ENCODE measurements at regions not wholly inside any gene's neighbourhood (a gene's known extent, or its start where the extent isn't known, plus 50 kb on each side); places are given as distances from the start of the nearest gene placed in this dataset.

- no peak overlapping the region for H3K4me3 ChIP-seq (ENCODE audit: low read depth, low read length)
- DNase-seq (ENCODE audit: low read depth, low spot score), result no peak
- in situ Hi-C loops (cut with HindIII; ENCODE audit: low sequenced_read_pairs), result no loop called here
- no peak for TF ChIP-seq CTCF (IDR thresholded peaks at IDR 0.05; ENCODE audit: low read depth, low read length)
Observed at GRCh38 chr5:4222821-4223220, 627.2 kb downstream of the IRX1 start.

- H3K4me3 ChIP-seq (ENCODE audit: low read depth, low read length), result no peak overlapping the region
- in situ Hi-C loops (cut with HindIII; ENCODE audit: low sequenced_read_pairs), result no loop called here
- no peak for DNase-seq (ENCODE audit: low read depth, low spot score)
- TF ChIP-seq CTCF (IDR thresholded peaks at IDR 0.05; ENCODE audit: low read depth, low read length), result no peak
Observed at GRCh38 chr5:4225741-4226140, 630.1 kb downstream of the IRX1 start.

GRCh38 chr5:4226565-4226964, 630.9 kb downstream of the IRX1 start:
- no peak overlapping the region for H3K4me3 ChIP-seq (ENCODE audit: low read depth, low read length)
- DNase-seq (ENCODE audit: low read depth, low spot score), result no peak
- in situ Hi-C loops (cut with HindIII; ENCODE audit: low sequenced_read_pairs), result no loop called here
- no peak for TF ChIP-seq CTCF (IDR thresholded peaks at IDR 0.05; ENCODE audit: low read depth, low read length)

DNA sequence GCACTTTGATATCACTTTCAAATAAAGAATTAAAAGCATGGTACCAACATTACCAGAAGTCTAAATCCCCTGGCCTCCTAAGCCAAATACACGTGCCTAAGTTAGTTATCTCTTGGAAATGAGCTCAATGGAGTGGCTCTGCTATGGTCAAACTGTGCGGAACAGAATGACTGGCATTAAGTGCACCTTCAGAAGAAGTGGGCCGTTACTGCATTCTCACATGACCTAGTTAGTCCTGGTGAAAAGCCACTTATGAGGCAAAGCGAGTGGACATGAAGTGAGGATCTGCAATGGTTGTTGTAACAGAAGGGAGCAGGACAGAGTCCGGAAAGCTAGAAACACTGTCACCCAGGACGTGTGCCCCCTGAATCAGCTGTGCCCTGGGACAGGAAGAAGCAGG, 633.1 kb downstream of the IRX1 start:
- no peak for TF ChIP-seq CTCF (IDR thresholded peaks at IDR 0.05; ENCODE audit: low read depth, low read length)
- H3K4me3 ChIP-seq (ENCODE audit: low read depth, low read length), result no peak overlapping the region
- in situ Hi-C loops (cut with HindIII; ENCODE audit: low sequenced_read_pairs), result no loop called here
- DNase-seq (ENCODE audit: low read depth, low spot score), result no peak

- H3K4me3 ChIP-seq (ENCODE audit: low read depth, low read length), result no peak overlapping the region
- DNase-seq (ENCODE audit: low read depth, low spot score), result no peak
- no peak for TF ChIP-seq CTCF (IDR thresholded peaks at IDR 0.05; ENCODE audit: low read depth, low read length)
- in situ Hi-C loops (cut with HindIII; ENCODE audit: low sequenced_read_pairs), result no loop called here
Observed at GRCh38 chr5:4229414-4230292, 634.0 kb downstream of the IRX1 start.

GRCh38 chr5:4230471-4230785, 634.8 kb downstream of the IRX1 start:
- H3K4me3 ChIP-seq (ENCODE audit: low read depth, low read length), result no peak overlapping the region
- in situ Hi-C loops (cut with HindIII; ENCODE audit: low sequenced_read_pairs), result no loop called here
- TF ChIP-seq CTCF (IDR thresholded peaks at IDR 0.05; ENCODE audit: low read depth, low read length), result no peak
- no peak for DNase-seq (ENCODE audit: low read depth, low spot score)

Data from astrocyte of the spinal cord (primary cell).